GM18505 (cell line): ENCODE measurements at regions not wholly inside any gene's neighbourhood (a gene's known extent, or its start where the extent isn't known, plus 50 kb on each side); places are given as distances from the start of the nearest gene placed in this dataset.

ENCODE experiments used
- ATAC-seq: cut with Tn5 transposase; IDR thresholded peaks from one replicate; pipeline ENCODE4 v1.9.1; 2021; ENCODE audit not compliant: unreplicated experiment
- POLR2A ChIP-seq: IDR thresholded peaks from 4 replicates; pipeline ENCODE4 v1.6.1; 2011; ENCODE audit warnings: borderline replicate concordance; ENCODE audit not compliant: insufficient read depth, insufficient read length; ENCODE audit errors: extremely low read depth

GRCh38 chr10:111211706-111212105 lies 134.9 kb downstream of the ADRA2A start:
- no peak for ATAC-seq
- TF ChIP-seq POLR2A, result no peak

GRCh38 chr10:111221682-111222480 lies 145.1 kb downstream of the ADRA2A start:
- no peak for ATAC-seq
- no peak for TF ChIP-seq POLR2A

- no peak for TF ChIP-seq POLR2A
- no peak for ATAC-seq
These were observed 146.1 kb downstream of the ADRA2A start for GRCh38 chr10:111222961-111223360.

GRCh38 chr10:111231779-111232178 lies 154.9 kb downstream of the ADRA2A start:
- no peak for ATAC-seq

GRCh38 chr10:111233439-111233838 lies 156.6 kb downstream of the ADRA2A start:
- no peak for TF ChIP-seq POLR2A
- ATAC-seq, result no peak

More at GRCh38 chr10:111231779-111232178, 154.9 kb downstream of the ADRA2A start:
- TF ChIP-seq POLR2A, result no peak

- no peak for TF ChIP-seq POLR2A
- no peak for ATAC-seq
These were observed 157.5 kb downstream of the ADRA2A start for GRCh38 chr10:111234234-111234913.

- no peak for ATAC-seq
These were observed 158.1 kb downstream of the ADRA2A start for GRCh38 chr10:111234914-111235302.

GRCh38 chr10:111240348-111240747 lies 163.5 kb downstream of the ADRA2A start:
- no peak for TF ChIP-seq POLR2A
- no peak for ATAC-seq

More at GRCh38 chr10:111234914-111235302, 158.1 kb downstream of the ADRA2A start:
- TF ChIP-seq POLR2A, result no peak

GRCh38 chr10:111243126-111243525 lies 166.3 kb downstream of the ADRA2A start:
- TF ChIP-seq POLR2A, result no peak
- ATAC-seq, result no peak

- TF ChIP-seq POLR2A, result no peak
- ATAC-seq, result no peak
These were observed 169.3 kb downstream of the ADRA2A start for GRCh38 chr10:111246136-111246535.

GRCh38 chr10:111246814-111247452 lies 170.1 kb downstream of the ADRA2A start:
- no peak for ATAC-seq
- TF ChIP-seq POLR2A, result no peak

- TF ChIP-seq POLR2A, result no peak
- ATAC-seq, result no peak
These were observed 171.1 kb downstream of the ADRA2A start for GRCh38 chr10:111247781-111248389.

GRCh38 chr10:111249925-111250324 lies 173.1 kb downstream of the ADRA2A start:
- TF ChIP-seq POLR2A, result no peak
- ATAC-seq, result no peak
